MM.1S (cell line): ENCODE measurements at regions not wholly inside any gene's neighbourhood (a gene's known extent, or its start where the extent isn't known, plus 50 kb on each side); places are given as distances from the start of the nearest gene placed in this dataset.

Experiments used
- CTCF ChIP-seq: fragments of 300-600 bp; sonication (generic); IDR thresholded peaks from 2 replicates; pipeline ENCODE4 v1.5.1; 2016; ENCODE audit warnings: antibody characterized with exemption, low read length, mixed read lengths
- EZH2 ChIP-seq: fragments of 300-600 bp; sonication (generic); optimal IDR thresholded peaks from 2 replicates; pipeline ENCODE3; 2017; ENCODE audit warnings: low read depth, mild to moderate bottlenecking, antibody characterized with exemption, low read length, mixed read lengths
- EZH2phosphoT487 ChIP-seq: fragments of 300-600 bp; sonication (generic); IDR thresholded peaks from 2 replicates; pipeline ENCODE4 v1.6.1; 2018; ENCODE audit warnings: antibody characterized with exemption, low read length

DNA sequence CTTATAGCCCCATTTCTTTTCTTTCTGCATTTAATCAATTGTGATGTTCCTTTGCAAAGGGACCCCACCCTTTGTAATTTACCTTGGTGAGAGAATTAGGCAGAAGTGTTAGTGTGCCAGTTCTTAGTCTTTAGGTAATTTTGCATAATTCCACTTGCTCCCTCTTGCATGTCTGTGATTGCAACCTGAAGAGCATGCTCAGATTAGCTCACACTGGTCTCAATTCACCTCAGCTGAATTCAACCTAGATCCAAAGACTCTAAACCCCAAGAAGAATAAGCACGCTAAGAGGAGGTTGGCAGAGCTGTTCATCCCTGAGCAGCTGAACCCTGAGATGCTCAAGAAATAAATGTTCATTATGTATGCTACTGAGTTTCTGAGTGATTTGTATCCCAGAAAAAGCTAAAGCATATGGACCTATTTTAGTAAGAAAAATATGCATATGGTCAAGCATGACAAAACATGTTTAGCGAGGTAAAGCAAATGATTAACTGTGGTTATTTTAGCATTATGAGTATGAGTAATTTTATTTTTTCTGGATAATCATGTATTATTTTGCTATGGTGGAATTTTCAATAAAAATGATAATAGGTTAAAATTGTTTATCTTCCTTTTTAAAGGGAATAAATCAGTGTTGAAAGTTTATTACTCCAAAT is 299.2 kb upstream of the ZSWIM2 start:
- TF ChIP-seq CTCF (no peak), EZH2 (no peak), EZH2phosphoT487 (no peak)
